ENCODE measurements at regions not wholly inside any gene's neighbourhood (a gene's known extent, or its start where the extent isn't known, plus 50 kb on each side); places are given as distances from the start of the nearest gene placed in this dataset.
"Not testable (repeated sequence)": the region's sequence is repeated elsewhere in the genome, so short reads cannot be mapped to it uniquely, and the experiment has no call there.

GRCh38 chr2:72028996-72029395 lies 118.7 kb downstream of the CYP26B1 start:
- no peak for DNase-seq

- no peak for DNase-seq
Observed at GRCh38 chr2:72028351-72028995, 119.2 kb downstream of the CYP26B1 start.

- no peak for DNase-seq
Observed at GRCh38 chr2:72027426-72028161, 120.1 kb downstream of the CYP26B1 start.

- no peak for DNase-seq
Observed at GRCh38 chr2:72026819-72027425, 120.7 kb downstream of the CYP26B1 start.

- no peak for DNase-seq
Observed at GRCh38 chr2:72024451-72025175, 123.0 kb downstream of the CYP26B1 start.

GRCh38 chr2:72023678-72024390 lies 123.8 kb downstream of the CYP26B1 start:
- no peak for DNase-seq

- not testable (repeated sequence) for DNase-seq
Observed at GRCh38 chr2:72021371-72021770, 126.3 kb downstream of the CYP26B1 start.

- DNase-seq: no peak
Observed at GRCh38 chr2:72015266-72015665, 132.4 kb downstream of the CYP26B1 start.

- DNase-seq: no peak
Observed at GRCh38 chr2:72014831-72015230, 132.8 kb downstream of the CYP26B1 start.

GRCh38 chr2:72013726-72014125 lies 133.9 kb downstream of the CYP26B1 start:
- DNase-seq: no peak

GRCh38 chr2:72012886-72013574 lies 134.6 kb downstream of the CYP26B1 start:
- no peak for DNase-seq

GRCh38 chr2:72011791-72012190 lies 135.9 kb downstream of the CYP26B1 start:
- DNase-seq: no peak

- DNase-seq: no peak
Observed at GRCh38 chr2:72011370-72011689, 136.3 kb downstream of the CYP26B1 start.

GRCh38 chr2:72010647-72011369 lies 136.9 kb downstream of the CYP26B1 start:
- DNase-seq: no peak

GRCh38 chr2:72008608-72009007 lies 139.1 kb downstream of the CYP26B1 start:
- DNase-seq: no peak

- DNase-seq: no peak
Observed at GRCh38 chr2:72007402-72007801, 140.3 kb downstream of the CYP26B1 start.

- no peak for DNase-seq
Observed at GRCh38 chr2:72006188-72006736, 141.4 kb downstream of the CYP26B1 start.

- DNase-seq: no peak
Observed at GRCh38 chr2:72004976-72005375, 142.7 kb downstream of the CYP26B1 start.

- DNase-seq: no peak
Observed at GRCh38 chr2:72004201-72004915, 143.3 kb downstream of the CYP26B1 start.

- DNase-seq: no peak
Observed at GRCh38 chr2:72003796-72004195, 143.9 kb downstream of the CYP26B1 start.

GRCh38 chr2:72003124-72003523 lies 144.5 kb downstream of the CYP26B1 start:
- DNase-seq: no peak
